Endothelial cell (in vitro differentiated cells): ENCODE measurements at regions not wholly inside any gene's neighbourhood (a gene's known extent, or its start where the extent isn't known, plus 50 kb on each side); places are given as distances from the start of the nearest gene placed in this dataset.

ENCODE experiments used
- DNase-seq: peaks from one replicate; pipeline ENCODE4 v3.0.0; 2021; ENCODE audit warnings: low spot score
- H3K27ac Mint-ChIP-seq: one replicate; pipeline ENCODE4 v1.8.0; 2021; ENCODE audit warnings: mixed read lengths, inconsistent platforms; ENCODE audit not compliant: unreplicated experiment
- H3K27me3 Mint-ChIP-seq: one replicate; pipeline ENCODE4 v1.8.0; 2021; ENCODE audit warnings: mild to moderate bottlenecking, moderate library complexity, mixed read lengths, inconsistent platforms; ENCODE audit not compliant: unreplicated experiment
- H3K36me3 Mint-ChIP-seq: one replicate; pipeline ENCODE4 v1.8.0; 2021; ENCODE audit warnings: mild to moderate bottlenecking, low read depth, mixed read lengths, inconsistent platforms; ENCODE audit not compliant: unreplicated experiment
- H3K4me1 Mint-ChIP-seq: one replicate; pipeline ENCODE4 v1.8.0; 2021; ENCODE audit warnings: mild to moderate bottlenecking, mixed read lengths, inconsistent platforms; ENCODE audit not compliant: unreplicated experiment
- H3K4me3 Mint-ChIP-seq: one replicate; pipeline ENCODE4 v1.8.0; 2021; ENCODE audit warnings: mild to moderate bottlenecking, mixed read lengths, inconsistent platforms; ENCODE audit not compliant: unreplicated experiment
- H3K9me3 Mint-ChIP-seq: one replicate; pipeline ENCODE4 v1.8.0; 2021; ENCODE audit warnings: mixed read lengths, inconsistent platforms; ENCODE audit not compliant: unreplicated experiment
- TF ChIP-seq, protein P1 (sequence below): fragments of 200-600 bp; sonication (generic); IDR thresholded peaks from one replicate; pipeline ENCODE4 v1.5.0; 2021; ENCODE audit warnings: antibody characterized with exemption; ENCODE audit not compliant: unreplicated experiment

DNA sequence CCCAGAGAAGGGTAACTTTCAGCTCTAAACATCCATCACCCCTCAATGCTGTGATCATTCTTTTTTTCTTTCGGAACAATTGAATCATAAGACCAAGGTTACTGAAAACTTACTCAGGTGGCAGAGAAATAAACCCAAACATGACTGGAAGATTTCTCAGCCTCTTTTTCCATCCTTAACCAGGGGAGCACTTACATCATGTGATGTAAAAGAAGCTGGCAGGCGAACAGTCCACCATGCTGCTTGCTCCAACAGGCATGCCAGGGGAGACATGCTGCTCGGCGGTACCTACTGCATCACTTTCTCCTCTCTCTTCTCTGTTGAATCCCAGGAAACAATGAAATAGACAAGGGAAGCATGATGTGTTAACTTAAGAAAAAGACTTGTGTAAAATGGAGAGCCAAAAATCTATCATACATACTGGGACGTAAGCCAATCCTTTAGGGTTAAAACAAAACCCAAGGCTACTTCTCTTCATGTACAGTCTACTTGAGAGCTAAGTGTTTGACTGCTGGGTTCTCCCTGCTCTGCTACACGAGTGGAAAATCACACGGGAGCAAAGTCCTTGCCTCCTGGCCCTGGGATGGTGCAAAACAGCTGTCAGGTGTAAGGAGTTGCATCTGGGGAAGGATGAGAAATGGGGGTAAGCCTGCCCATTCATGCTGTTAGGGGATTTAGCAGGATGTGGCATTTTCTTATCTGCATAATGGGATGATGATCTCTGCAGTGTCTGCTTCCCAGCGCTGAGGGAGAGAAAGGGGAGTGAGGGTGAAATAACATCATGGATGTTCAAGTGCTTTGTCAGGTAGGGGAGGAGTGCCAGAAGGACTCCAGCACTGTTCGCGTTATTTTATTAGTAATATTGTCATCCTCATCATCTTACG lies 64.3 kb upstream of the ZNF438 start:
- peaks cover 3% of the 10 kb centered on the region for H3K27me3 Mint-ChIP-seq
- no peaks in the 10 kb centered on the region for H3K9me3 Mint-ChIP-seq
- H3K27ac Mint-ChIP-seq, result no peak overlapping the region
- H3K4me1 Mint-ChIP-seq, result no peaks in the 10 kb centered on the region
- no peaks in the 10 kb centered on the region for H3K36me3 Mint-ChIP-seq
- H3K4me3 Mint-ChIP-seq, result no peak overlapping the region
- TF ChIP-seq, protein P1, sequence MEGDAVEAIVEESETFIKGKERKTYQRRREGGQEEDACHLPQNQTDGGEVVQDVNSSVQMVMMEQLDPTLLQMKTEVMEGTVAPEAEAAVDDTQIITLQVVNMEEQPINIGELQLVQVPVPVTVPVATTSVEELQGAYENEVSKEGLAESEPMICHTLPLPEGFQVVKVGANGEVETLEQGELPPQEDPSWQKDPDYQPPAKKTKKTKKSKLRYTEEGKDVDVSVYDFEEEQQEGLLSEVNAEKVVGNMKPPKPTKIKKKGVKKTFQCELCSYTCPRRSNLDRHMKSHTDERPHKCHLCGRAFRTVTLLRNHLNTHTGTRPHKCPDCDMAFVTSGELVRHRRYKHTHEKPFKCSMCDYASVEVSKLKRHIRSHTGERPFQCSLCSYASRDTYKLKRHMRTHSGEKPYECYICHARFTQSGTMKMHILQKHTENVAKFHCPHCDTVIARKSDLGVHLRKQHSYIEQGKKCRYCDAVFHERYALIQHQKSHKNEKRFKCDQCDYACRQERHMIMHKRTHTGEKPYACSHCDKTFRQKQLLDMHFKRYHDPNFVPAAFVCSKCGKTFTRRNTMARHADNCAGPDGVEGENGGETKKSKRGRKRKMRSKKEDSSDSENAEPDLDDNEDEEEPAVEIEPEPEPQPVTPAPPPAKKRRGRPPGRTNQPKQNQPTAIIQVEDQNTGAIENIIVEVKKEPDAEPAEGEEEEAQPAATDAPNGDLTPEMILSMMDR, result no peak
- DNase-seq, result no peak

DNA sequence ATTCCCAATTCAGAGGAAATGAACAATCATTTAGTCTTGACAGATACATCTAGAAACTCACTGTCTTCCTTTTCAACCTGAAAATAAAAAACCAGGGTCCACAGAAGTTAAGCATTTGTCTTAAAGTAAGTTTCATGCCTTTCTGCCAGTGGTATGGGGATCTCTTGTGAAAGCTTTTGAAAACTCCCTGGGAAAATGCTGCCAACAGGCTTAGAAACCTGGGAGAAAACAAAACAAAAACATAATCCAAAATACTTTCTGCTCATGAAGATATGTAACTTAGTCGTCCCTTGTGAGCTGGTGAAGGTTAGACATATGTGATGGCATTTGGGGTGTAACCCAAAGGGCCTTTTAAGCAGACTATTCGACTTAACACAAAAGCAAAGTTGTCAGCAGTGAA lies 66.4 kb upstream of the ZNF438 start:
- peaks cover 5% of the 10 kb centered on the region for H3K27me3 Mint-ChIP-seq
- no peak overlapping the region for H3K4me3 Mint-ChIP-seq
- no peak overlapping the region for H3K27ac Mint-ChIP-seq
- DNase-seq, result no peak
- TF ChIP-seq, protein P1, result no peak
- no peaks in the 10 kb centered on the region for H3K9me3 Mint-ChIP-seq
- H3K4me1 Mint-ChIP-seq, result no peaks in the 10 kb centered on the region
- no peaks in the 10 kb centered on the region for H3K36me3 Mint-ChIP-seq

DNA sequence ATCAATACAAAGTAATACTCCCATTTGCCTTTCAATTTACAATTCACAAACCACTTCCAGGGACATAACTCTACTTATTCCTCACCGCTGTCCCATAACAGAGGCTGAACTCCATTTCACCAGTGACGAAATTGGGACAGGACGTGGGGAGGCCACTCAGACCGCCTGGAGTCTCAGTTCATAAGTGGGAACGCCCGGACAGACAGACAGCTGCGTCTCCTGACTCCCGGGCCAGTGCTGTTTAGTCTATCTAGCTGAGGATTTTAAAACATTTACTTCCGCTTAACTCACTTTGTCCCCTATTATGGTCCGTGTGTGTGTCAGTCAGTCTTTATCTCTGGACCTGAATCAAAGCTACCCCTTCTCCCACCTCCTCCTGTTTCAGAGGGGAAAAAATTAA lies 67.4 kb upstream of the ZNF438 start:
- Mint-ChIP-seq H3K9me3 (no peaks in the 10 kb centered on the region), H3K27me3 (peaks cover 6% of the 10 kb centered on the region)

DNA sequence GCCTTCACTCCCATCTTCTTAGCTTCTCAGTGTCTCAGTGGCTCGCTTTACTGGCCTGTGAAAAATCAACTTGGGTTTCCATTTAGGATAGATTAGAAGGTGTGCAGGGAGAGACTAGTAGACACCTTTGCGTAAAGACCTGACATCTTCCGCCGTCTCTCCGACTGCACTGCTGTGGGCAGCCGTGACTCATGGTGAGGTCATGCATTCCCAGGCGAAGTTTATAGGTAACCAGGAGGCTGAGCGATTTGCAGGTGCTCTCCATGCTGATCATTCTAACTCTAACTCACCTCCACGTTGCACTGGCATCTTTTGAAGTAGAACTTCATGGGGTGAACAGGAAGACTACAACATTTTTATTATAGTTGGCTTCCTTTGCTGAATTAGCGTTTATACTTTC lies 68.0 kb upstream of the ZNF438 start:
- Mint-ChIP-seq H3K36me3 (no peaks in the 10 kb centered on the region), H3K4me3 (no peak overlapping the region), H3K27me3 (peaks cover 6% of the 10 kb centered on the region), H3K4me1 (no peaks in the 10 kb centered on the region), H3K9me3 (no peaks in the 10 kb centered on the region), H3K27ac (no peak overlapping the region)
- TF ChIP-seq, protein P1, result no peak
- DNase-seq, result no peak

More for the DNA sequence above, 67.4 kb upstream of the ZNF438 start:
- TF ChIP-seq, protein P1, result no peak
- Mint-ChIP-seq H3K36me3 (no peaks in the 10 kb centered on the region), H3K4me3 (no peak overlapping the region), H3K4me1 (no peaks in the 10 kb centered on the region), H3K27ac (no peak overlapping the region)
- DNase-seq, result no peak

DNA sequence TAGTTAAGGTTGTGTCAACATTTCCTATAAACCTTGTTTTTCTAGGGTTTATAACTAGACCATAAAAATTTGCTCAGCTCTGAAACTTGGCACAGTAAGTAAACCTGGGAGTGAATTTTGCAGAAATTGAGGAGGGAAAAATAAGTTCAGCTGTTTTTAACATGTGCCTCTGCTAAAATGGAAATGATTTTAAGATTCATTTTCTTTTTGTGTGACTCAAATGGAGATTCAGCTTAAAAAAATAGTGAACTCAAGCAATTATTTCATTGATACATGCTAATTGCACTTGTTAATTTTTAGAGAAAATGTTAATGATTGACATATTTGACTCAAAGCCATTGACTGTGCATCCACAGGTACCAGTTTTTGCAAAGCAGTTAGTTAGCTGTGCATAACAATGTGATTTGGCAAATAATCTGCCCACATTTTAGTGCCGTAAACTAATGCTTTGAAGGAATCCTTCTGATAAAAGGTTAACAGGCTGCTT lies 68.5 kb upstream of the ZNF438 start:
- Mint-ChIP-seq H3K4me1 (no peaks in the 10 kb centered on the region), H3K27ac (no peak overlapping the region)

More for the DNA sequence above, 68.5 kb upstream of the ZNF438 start:
- H3K9me3 Mint-ChIP-seq, result no peaks in the 10 kb centered on the region
- H3K27me3 Mint-ChIP-seq, result peaks cover 6% of the 10 kb centered on the region
- TF ChIP-seq, protein P1, result no peak
- H3K4me3 Mint-ChIP-seq, result no peak overlapping the region
- DNase-seq, result no peak
- no peaks in the 10 kb centered on the region for H3K36me3 Mint-ChIP-seq
